Right renal pelvis (tissue), 4 donors: ENCODE measurements at regions not wholly inside any gene's neighbourhood (a gene's known extent, or its start where the extent isn't known, plus 50 kb on each side); places are given as distances from the start of the nearest gene placed in this dataset.
A peak's percentile ranks its signal among the peaks of the same experiment; 100 is the strongest.

Experiments used
- DNase-seq, 4 donors: peaks; one replicate each; pipeline ENCODE4 v3.0.0-alpha.2; 2013; ENCODE audit warnings: low read depth in 4 of 4, low spot score in 3 of 4, missing footprints in 1 of 4

- DNase-seq = peak; percentile 16 to 53 (median 38)
Measured at GRCh38 chr18:65326805-65327204, 424.0 kb upstream of the CDH7 start.

GRCh38 chr18:65322895-65323294 lies 427.9 kb upstream of the CDH7 start:
- DNase-seq = no peak

- no peak for DNase-seq
Measured at GRCh38 chr18:65298422-65298821, 452.4 kb upstream of the CDH7 start.

GRCh38 chr18:65288908-65289307 lies 461.9 kb upstream of the CDH7 start:
- DNase-seq = no peak

DNA sequence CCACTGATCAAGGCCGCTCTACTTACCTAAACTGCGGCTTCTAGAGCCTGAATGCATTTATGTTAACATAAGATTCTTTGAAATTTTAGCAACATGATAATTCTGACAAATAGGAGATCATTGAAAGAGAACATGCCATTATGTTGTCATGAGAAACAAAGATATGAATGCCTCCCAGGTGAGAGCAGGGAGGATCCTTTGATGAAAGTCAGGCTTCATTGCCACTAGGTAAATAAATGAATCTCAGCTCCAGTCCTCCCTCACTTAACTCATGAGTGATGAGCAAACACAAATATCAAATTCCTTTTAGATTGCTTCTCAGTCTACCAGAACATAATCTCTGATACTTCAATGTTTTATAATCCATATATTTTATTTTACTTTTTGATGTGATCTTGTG lies 463.2 kb upstream of the CDH7 start:
- peak in 1 of 4 donors; percentile 13 for DNase-seq

GRCh38 chr18:65282096-65282495 lies 468.7 kb upstream of the CDH7 start:
- DNase-seq = no peak

DNA sequence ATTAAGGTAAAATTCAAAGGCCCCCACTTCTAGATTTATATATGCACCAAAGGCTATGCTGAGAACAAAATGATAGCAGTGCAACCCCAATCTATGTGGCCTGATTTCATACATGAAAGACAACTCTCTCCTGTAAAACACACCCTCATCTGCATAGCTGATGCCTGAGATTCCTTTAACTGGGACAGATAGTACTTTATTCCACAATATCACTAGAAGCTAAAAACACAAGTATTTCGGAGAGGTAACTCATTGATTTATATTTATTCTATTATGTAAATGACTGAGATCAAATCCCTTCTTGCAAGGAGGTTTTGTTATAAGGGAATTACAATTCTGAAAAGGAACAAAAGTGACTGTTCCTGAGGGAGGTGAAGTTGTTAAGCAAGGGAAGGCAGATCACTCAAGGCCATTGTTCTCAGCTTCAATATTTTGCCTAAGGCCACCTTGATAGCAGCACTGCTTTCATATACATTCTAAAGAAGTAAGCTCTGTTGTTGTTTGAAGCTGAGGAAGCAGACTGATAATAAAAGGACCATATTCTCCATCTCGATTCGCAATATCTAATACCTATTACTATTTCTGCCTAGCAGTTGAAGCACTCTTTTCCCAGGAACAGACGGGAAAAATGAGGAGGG lies 471.0 kb upstream of the CDH7 start:
- no peak for DNase-seq

DNA sequence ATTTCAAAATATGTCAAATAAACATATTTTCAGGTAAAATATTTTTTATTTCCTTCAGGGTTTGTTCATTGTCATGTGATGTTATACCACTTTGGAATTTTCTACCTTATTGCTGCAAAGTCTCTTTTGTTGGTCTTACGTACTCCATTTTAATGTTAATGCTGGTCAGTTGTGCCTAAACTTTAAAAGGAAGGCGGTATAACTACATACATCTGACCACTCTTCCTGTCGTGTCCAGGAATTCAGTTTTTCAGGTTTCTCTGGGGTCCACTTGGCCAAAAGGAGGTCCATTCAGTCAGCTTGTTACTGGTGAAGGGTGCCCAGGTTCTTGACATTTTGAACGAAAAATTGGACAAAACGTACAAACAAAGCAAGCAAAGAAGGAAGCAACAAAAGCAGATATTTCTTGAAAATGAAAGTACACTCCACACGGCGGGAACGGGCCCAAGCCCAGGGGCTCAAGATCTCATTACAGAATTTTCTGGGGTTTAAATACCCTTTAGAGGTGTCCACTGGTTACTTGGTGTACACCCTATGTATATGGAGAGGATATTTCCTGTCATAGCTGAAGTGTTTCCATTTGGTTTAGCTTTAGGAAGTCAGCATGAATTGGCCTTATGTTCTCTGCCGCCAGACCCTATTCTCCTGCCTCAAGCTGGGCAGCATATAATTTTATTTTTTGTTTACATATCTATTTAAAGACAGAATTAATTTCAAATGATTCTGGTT lies 471.7 kb upstream of the CDH7 start:
- DNase-seq = no peak

- DNase-seq = no peak
Measured at GRCh38 chr18:65269375-65269774, 481.4 kb upstream of the CDH7 start.

- no peak for DNase-seq
Measured at GRCh38 chr18:65265761-65266160, 485.1 kb upstream of the CDH7 start.

- no peak for DNase-seq
Measured at GRCh38 chr18:65260030-65260429, 490.8 kb upstream of the CDH7 start.

GRCh38 chr18:65259403-65259802 lies 491.4 kb upstream of the CDH7 start:
- DNase-seq = no peak

DNA sequence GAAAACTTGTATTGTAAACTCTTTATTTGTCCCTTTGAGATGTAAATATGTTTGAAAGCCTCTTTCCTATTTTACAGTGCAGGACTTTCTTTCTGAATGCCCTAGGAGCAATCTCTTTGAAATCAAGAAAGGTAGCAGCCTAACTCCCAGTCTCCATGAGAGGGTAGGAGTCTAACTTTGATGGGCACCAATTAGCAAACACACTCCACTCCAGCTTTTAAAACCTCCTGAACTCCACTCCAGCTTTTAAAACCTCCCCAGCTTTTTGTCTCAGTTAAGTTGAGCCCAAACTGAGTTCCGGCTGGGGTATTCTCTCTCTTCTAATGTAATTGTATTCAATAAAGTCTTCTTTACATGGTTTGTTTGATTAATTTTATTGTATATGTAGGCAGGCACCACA lies 493.7 kb upstream of the CDH7 start:
- no peak for DNase-seq

GRCh38 chr18:65255417-65255816 lies 495.4 kb upstream of the CDH7 start:
- DNase-seq = no peak

DNA sequence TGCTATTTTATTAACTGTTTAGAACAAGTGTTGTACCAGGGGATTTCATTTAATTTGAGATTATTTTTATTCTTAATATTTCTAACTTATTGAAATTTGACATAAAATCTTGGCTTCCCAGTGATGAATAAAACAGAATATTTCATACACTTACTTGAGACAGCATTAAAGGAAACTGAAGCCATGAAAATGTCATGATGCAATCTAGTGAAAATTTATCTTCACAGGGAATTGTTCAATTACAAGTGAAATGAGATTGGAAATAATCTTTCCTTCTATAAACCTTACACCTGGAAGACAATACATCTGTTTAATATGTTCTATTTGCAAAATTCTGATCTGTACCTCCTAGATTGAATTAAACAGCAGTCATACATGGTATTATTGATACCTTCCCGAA lies 511.0 kb upstream of the CDH7 start:
- no peak for DNase-seq

- DNase-seq = peak in 1 of 4 donors; percentile 10
Measured at GRCh38 chr18:65235966-65236624, 514.7 kb upstream of the CDH7 start.

DNA sequence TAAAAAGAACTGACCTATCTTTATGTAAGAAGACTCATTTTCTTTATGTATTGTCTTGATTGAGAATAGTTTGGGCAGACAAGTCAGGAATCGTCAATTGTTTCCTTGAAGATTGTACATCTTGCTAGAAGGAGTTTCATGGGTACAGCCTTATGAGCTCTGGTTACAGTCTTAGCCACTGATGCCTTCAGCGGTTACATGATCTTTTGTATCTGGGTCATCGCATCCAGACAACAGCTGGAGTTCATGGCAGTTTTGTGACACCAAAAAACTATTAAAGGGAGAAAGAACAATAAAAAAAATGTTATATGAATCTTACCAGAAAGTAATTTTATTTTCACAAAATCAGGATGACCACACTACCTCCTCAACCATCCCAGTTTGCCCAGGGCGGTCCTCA lies 520.5 kb upstream of the CDH7 start:
- DNase-seq = peak in 3 of 4 donors; percentile 18 to 23 (median 20)

GRCh38 chr18:65227970-65228369 lies 522.8 kb upstream of the CDH7 start:
- DNase-seq = no peak

DNA sequence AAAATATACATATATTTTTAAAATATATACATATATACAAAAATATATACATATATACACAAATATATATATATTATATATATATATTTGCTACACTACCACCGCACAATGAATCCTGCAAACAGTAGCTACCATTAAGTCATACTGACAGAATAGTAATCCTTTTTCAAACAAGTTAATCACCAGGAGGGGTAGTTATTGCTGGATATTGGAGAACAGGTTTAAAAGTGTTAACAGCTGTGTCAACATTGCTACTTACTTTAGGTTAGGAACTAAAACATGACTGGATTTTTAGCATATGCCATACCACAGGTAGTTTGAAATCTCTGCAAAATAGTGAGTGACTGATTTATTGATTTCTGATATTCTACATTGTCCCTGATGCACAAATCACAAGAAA lies 529.1 kb upstream of the CDH7 start:
- no peak for DNase-seq

DNA sequence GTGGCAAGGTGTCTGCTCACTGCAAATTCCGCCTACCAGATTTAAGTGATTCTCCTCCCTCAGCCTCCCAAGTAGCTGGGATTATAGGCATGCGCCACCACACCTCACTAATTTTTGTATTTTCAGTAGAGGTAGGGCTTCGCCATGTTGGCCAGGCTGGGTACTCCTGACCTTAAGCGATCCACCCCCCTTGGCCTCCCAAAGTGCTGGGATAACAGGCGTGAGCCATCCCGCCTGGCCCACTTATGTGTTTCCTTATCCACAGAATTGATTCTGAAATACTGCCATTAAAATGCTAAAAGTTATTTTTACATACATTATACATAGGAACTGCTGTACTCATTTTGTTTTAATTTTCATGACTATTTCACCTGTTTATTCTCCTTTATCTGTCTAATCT lies 529.7 kb upstream of the CDH7 start:
- DNase-seq = no peak

- no peak for DNase-seq
Measured at GRCh38 chr18:65215865-65216466, 534.8 kb upstream of the CDH7 start.

DNA sequence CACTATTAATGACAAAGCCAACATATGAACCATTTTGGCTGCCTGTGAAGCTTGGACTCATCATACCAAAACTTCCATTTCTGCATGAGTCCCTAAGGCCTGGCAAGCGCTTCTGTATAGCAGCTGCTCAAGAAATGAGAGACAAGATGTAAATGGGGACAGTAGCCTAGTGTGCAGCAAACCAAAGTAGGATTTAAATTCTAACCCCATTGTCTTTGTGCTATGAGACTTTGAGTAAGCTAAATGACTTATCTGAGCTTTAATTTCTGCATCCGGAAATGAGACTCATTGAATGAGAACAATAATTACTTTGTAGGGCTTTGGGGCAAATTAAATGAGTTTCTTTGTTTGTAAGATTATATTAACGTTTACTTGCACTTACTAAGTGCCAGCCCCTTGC lies 536.4 kb upstream of the CDH7 start:
- DNase-seq = no peak
